GM19438 (cell line): ENCODE measurements at regions not wholly inside any gene's neighbourhood (a gene's known extent, or its start where the extent isn't known, plus 50 kb on each side); places are given as distances from the start of the nearest gene placed in this dataset.

Experiments
- ATAC-seq: cut with Tn5 transposase; IDR thresholded peaks from one replicate; pipeline ENCODE4 v1.9.1; 2021; ENCODE audit warnings: low read depth; ENCODE audit not compliant: unreplicated experiment

- no peak for ATAC-seq
Observed at GRCh38 chr4:170671171-170671570, 581.4 kb upstream of the AADAT start.

GRCh38 chr4:170667814-170668213 is 578.1 kb upstream of the AADAT start:
- ATAC-seq, result no peak

- no peak for ATAC-seq
Observed at GRCh38 chr4:170666909-170667308, 577.2 kb upstream of the AADAT start.

GRCh38 chr4:170662250-170662649 is 572.5 kb upstream of the AADAT start:
- ATAC-seq, result no peak

- no peak for ATAC-seq
Observed at GRCh38 chr4:170657761-170658160, 568.0 kb upstream of the AADAT start.

GRCh38 chr4:170656506-170656905 is 566.8 kb upstream of the AADAT start:
- no peak for ATAC-seq

GRCh38 chr4:170652571-170652970 is 562.8 kb upstream of the AADAT start:
- no peak for ATAC-seq

GRCh38 chr4:170651786-170652185 is 562.0 kb upstream of the AADAT start:
- ATAC-seq, result no peak

- ATAC-seq, result no peak
Observed at GRCh38 chr4:170627418-170627817, 537.7 kb upstream of the AADAT start.

- ATAC-seq, result no peak
Observed at GRCh38 chr4:170623899-170624298, 534.1 kb upstream of the AADAT start.

- ATAC-seq, result no peak
Observed at GRCh38 chr4:170610434-170610833, 520.7 kb upstream of the AADAT start.

- no peak for ATAC-seq
Observed at GRCh38 chr4:170599894-170600293, 510.1 kb upstream of the AADAT start.

GRCh38 chr4:170591076-170591475 is 501.3 kb upstream of the AADAT start:
- no peak for ATAC-seq

GRCh38 chr4:170589597-170590191 is 499.9 kb upstream of the AADAT start:
- no peak for ATAC-seq

- no peak for ATAC-seq
Observed at GRCh38 chr4:170581969-170582368, 492.2 kb upstream of the AADAT start.

- no peak for ATAC-seq
Observed at GRCh38 chr4:170581322-170581721, 491.6 kb upstream of the AADAT start.

- ATAC-seq, result no peak
Observed at GRCh38 chr4:170580651-170581050, 490.9 kb upstream of the AADAT start.

GRCh38 chr4:170538821-170539473 is 449.2 kb upstream of the AADAT start:
- no peak for ATAC-seq

GRCh38 chr4:170529748-170530722 is 440.3 kb upstream of the AADAT start:
- ATAC-seq, result no peak

GRCh38 chr4:170526471-170526870 is 436.7 kb upstream of the AADAT start:
- no peak for ATAC-seq

GRCh38 chr4:170522427-170522970 is 432.7 kb upstream of the AADAT start:
- no peak for ATAC-seq
